ENCODE measurements at regions not wholly inside any gene's neighbourhood (a gene's known extent, or its start where the extent isn't known, plus 50 kb on each side); places are given as distances from the start of the nearest gene placed in this dataset.

DNA sequence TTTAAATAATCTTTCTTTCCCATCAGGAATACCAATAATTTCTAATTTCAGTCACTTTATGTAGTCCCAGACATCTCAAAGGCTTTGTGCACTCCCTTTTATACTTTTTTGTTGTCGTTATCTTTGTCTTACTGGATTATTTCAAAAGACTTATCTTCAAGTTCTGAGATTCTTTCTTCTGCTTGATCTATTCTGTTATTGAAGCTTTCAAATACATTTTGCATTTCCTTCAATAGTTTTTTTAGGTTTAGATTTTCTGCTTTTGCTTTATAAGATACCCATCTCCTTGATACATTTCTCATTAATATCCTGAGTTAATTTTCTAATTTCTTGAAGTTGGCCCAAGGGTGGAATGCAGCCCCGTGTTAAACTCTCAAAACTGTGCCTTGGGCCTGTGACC is 432.4 kb downstream of the RIT2 start:
- DNase-seq (ENCODE audit: extremely low read depth in 1 of 2, low read depth in 1 of 2): no peak

DNA sequence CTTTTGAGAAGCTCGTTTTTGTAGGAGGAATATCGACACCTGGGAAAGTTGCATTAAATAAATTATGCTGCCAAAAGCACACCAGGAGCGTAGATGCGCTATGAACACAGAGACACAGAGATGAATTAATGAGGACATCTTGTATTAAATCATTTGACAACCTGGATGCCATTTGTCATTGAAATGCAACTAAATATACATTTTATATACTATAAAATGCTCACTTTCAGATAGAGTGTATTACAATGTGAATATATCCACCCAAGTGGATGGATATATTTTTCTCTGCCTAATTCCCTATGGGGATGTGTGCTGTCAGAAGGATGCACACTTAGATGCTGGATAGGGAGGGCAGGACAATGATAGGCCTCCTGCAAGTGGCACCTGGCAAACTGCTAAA is 426.2 kb downstream of the RIT2 start:
- no peak for DNase-seq (ENCODE audit: extremely low read depth in 1 of 2, low read depth in 1 of 2)
